ENCODE measurements at regions not wholly inside any gene's neighbourhood (a gene's known extent, or its start where the extent isn't known, plus 50 kb on each side); places are given as distances from the start of the nearest gene placed in this dataset.

DNA sequence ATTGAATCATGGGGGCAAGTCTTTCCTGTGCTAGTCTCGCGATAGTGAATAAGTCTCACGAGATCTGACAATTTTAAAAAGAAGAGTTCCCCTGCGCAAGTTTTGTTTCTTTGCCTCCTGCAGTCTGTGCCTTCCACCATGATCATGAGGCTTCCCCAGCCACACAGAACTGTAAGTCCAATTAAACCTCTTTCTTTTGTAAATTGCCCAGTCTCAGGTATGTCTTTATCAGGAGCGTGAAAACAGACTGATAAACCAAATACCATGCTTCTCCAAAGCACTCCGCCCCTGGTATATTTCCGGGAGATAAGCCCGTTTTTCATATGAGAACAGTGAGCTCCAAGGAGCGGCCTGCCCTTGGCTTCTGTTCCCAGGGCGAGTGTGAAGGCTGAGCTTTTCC, 118.9 kb downstream of the EVX1 start:
- H3K27me3 ChIP-seq (ENCODE audit: control insufficient read depth in 2 of 2, insufficient read depth in 2 of 2, low read length in 2 of 2): peaks cover 0 to 4% of the 10 kb centered on the region in 2 experiments
- DNase-seq (ENCODE audit: low read depth, low spot score) (no peak), FAIRE-seq (no peak)
- BruUV-seq (replicated peaks): no TSS peak
- H2AFZ ChIP-seq (ENCODE audit: low read depth, low read length): no peak overlapping the region
- H4K20me1 ChIP-seq (replicated peaks; ENCODE audit: control insufficient read depth, extremely low read depth, insufficient read depth, low read length): no peaks in the 10 kb centered on the region
- no peak overlapping the region for H3K27ac ChIP-seq (ENCODE audit: insufficient read depth, low read depth, low read length)
- H3K4me1 ChIP-seq (ENCODE audit: control insufficient read depth, extremely low read depth, insufficient read depth, low read length): no peaks in the 10 kb centered on the region
- CTCF ChIA-PET: interaction anchor here (0.9 to 1.2 kb wide), 3 partner anchors 8 to 165 kb away, joined by 3 to 4 read pairs (median 4); no protein-coding TSS in a partner anchor
- H3K36me3 ChIP-seq (ENCODE audit: control insufficient read depth in 2 of 2, extremely low read depth in 1 of 2, insufficient read depth in 2 of 2, low read length in 2 of 2): no peaks in the 10 kb centered on the region
- intact Hi-C loops (cut with micrococcal nuclease): no loop called here
- no peak overlapping the region for H3K9ac ChIP-seq (replicated peaks; ENCODE audit: extremely low read depth, insufficient read depth, low read length)
- POLR2A ChIA-PET: no interaction called here
- H3K4me3 ChIP-seq (replicated peaks in 1 of 3; ENCODE audit: insufficient read depth in 1 of 3, low read depth in 1 of 3, low read length in 3 of 3): no peak overlapping the region
- dilution Hi-C loops (cut with MboI; ENCODE audit: extremely low pct_ligation_motif_present, low sequenced_read_pairs): no loop called here
- H3K4me2 ChIP-seq (ENCODE audit: insufficient read depth, low read length): no peak overlapping the region
- H3K9me3 ChIP-seq (replicated peaks; ENCODE audit: control insufficient read depth, insufficient read depth, low read length): no peaks in the 10 kb centered on the region
- H3K9me1 ChIP-seq (replicated peaks; ENCODE audit: control insufficient read depth, extremely low read depth, insufficient read depth, low read length): no peaks in the 10 kb centered on the region
- no peaks in the 10 kb centered on the region for H3K79me2 ChIP-seq (ENCODE audit: control insufficient read depth, insufficient read depth, low read length)
- TF ChIP-seq, protein P1, sequence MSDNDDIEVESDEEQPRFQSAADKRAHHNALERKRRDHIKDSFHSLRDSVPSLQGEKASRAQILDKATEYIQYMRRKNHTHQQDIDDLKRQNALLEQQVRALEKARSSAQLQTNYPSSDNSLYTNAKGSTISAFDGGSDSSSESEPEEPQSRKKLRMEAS (IDR thresholded peaks at IDR 0.05; ENCODE audit: insufficient read depth, insufficient read length): no peak
- TF ChIP-seq FOS (IDR thresholded peaks at IDR 0.05; ENCODE audit: borderline replicate concordance, insufficient read depth, low read length): no peak
- TF ChIP-seq GATA2 (IDR thresholded peaks at IDR 0.05; ENCODE audit: insufficient read depth, insufficient read length, low read depth, low read length): no peak
- TF ChIP-seq EZH2 (IDR thresholded peaks at IDR 0.05; ENCODE audit: borderline replicate concordance, low read depth, low read length, severe bottlenecking): no peak
- no peak for TF ChIP-seq POLR2A (IDR thresholded peaks at IDR 0.05; ENCODE audit: low read depth, low read length)
- no peak for TF ChIP-seq JUN (IDR thresholded peaks at IDR 0.05; ENCODE audit: borderline replicate concordance, insufficient read depth, insufficient read length, low read depth)
- TF ChIP-seq POLR2AphosphoS5 (IDR thresholded peaks at IDR 0.05; ENCODE audit: insufficient read depth, low read depth, low read length): no peak
- no peak for TF ChIP-seq MYC (IDR thresholded peaks at IDR 0.05; ENCODE audit: low read depth, low read length)
- TF ChIP-seq, protein P2, sequence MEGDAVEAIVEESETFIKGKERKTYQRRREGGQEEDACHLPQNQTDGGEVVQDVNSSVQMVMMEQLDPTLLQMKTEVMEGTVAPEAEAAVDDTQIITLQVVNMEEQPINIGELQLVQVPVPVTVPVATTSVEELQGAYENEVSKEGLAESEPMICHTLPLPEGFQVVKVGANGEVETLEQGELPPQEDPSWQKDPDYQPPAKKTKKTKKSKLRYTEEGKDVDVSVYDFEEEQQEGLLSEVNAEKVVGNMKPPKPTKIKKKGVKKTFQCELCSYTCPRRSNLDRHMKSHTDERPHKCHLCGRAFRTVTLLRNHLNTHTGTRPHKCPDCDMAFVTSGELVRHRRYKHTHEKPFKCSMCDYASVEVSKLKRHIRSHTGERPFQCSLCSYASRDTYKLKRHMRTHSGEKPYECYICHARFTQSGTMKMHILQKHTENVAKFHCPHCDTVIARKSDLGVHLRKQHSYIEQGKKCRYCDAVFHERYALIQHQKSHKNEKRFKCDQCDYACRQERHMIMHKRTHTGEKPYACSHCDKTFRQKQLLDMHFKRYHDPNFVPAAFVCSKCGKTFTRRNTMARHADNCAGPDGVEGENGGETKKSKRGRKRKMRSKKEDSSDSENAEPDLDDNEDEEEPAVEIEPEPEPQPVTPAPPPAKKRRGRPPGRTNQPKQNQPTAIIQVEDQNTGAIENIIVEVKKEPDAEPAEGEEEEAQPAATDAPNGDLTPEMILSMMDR (IDR thresholded peaks at IDR 0.05; ENCODE audit: extremely low read depth in 1 of 2, insufficient read depth in 1 of 2, low read depth in 1 of 2, low read length in 2 of 2): no peak
